ENCODE measurements at regions not wholly inside any gene's neighbourhood (a gene's known extent, or its start where the extent isn't known, plus 50 kb on each side); places are given as distances from the start of the nearest gene placed in this dataset.

GRCh38 chr15:66877477-66878271 is 175.6 kb downstream of the SMAD6 start:
- Histone ChIP-seq H3K9me3 (ENCODE audit: control insufficient read depth, low read length) (no peaks in the 10 kb centered on the region), H3K4me3 (ENCODE audit: low read length) (no peak overlapping the region), H3K4me1 (ENCODE audit: control insufficient read depth, insufficient read depth, low read length) (peaks cover 16% of the 10 kb centered on the region), H3K27me3 (ENCODE audit: control insufficient read depth, insufficient read depth) (no peaks in the 10 kb centered on the region), H3K27ac (ENCODE audit: low read length) (peak overlapping the region; percentile 80)
- 34% methylated on average over 9 of the region's 9 CpGs for WGBS
- ATAC-seq (peak; percentile 47 to 77), DNase-seq (peak; percentile 49 to 79 (median 77))
- intact Hi-C loops (cut with DNase I) = no loop called here

GRCh38 chr15:66878761-66879160 is 176.7 kb downstream of the SMAD6 start:
- intact Hi-C loops (cut with DNase I) = no loop called here
- Histone ChIP-seq H3K27me3 (ENCODE audit: control insufficient read depth, insufficient read depth) (no peaks in the 10 kb centered on the region), H3K4me1 (ENCODE audit: control insufficient read depth, insufficient read depth, low read length) (peaks cover 19% of the 10 kb centered on the region), H3K27ac (ENCODE audit: low read length) (no peak overlapping the region), H3K9me3 (ENCODE audit: control insufficient read depth, low read length) (no peaks in the 10 kb centered on the region), H3K4me3 (ENCODE audit: low read length) (no peak overlapping the region)
- ATAC-seq (no peak), DNase-seq (no peak)
- 78% methylated on average over 4 of the region's 4 CpGs for WGBS

GRCh38 chr15:66879531-66880368 is 177.7 kb downstream of the SMAD6 start:
- H3K4me3 ChIP-seq (ENCODE audit: low read length) = no peak overlapping the region
- H3K27me3 ChIP-seq (ENCODE audit: control insufficient read depth, insufficient read depth) = no peaks in the 10 kb centered on the region
- H3K9me3 ChIP-seq (ENCODE audit: control insufficient read depth, low read length) = no peaks in the 10 kb centered on the region
- no peak for ATAC-seq
- intact Hi-C loops (cut with DNase I) = no loop called here
- peaks cover 22% of the 10 kb centered on the region for H3K4me1 ChIP-seq (ENCODE audit: control insufficient read depth, insufficient read depth, low read length)
- WGBS = 80% methylated on average over 8 of the region's 8 CpGs
- H3K27ac ChIP-seq (ENCODE audit: low read length) = no peak overlapping the region
- DNase-seq = no peak

GRCh38 chr15:66880380-66881155 is 178.5 kb downstream of the SMAD6 start:
- H3K27me3 ChIP-seq (ENCODE audit: control insufficient read depth, insufficient read depth) = no peaks in the 10 kb centered on the region
- no peaks in the 10 kb centered on the region for H3K9me3 ChIP-seq (ENCODE audit: control insufficient read depth, low read length)
- intact Hi-C loops (cut with DNase I) = no loop called here
- no peak overlapping the region for H3K27ac ChIP-seq (ENCODE audit: low read length)
- peaks cover 22% of the 10 kb centered on the region for H3K4me1 ChIP-seq (ENCODE audit: control insufficient read depth, insufficient read depth, low read length)
- WGBS = 95% methylated on average over 11 of the region's 11 CpGs
- no peak overlapping the region for H3K4me3 ChIP-seq (ENCODE audit: low read length)
- DNase-seq = no peak
- no peak for ATAC-seq

- Histone ChIP-seq H3K4me3 (ENCODE audit: low read length) (no peak overlapping the region), H3K27me3 (ENCODE audit: control insufficient read depth, insufficient read depth) (no peaks in the 10 kb centered on the region), H3K4me1 (ENCODE audit: control insufficient read depth, insufficient read depth, low read length) (peaks cover 22% of the 10 kb centered on the region), H3K9me3 (ENCODE audit: control insufficient read depth, low read length) (no peaks in the 10 kb centered on the region), H3K27ac (ENCODE audit: low read length) (no peak overlapping the region)
- ATAC-seq = no peak
- intact Hi-C loops (cut with DNase I) = no loop called here
- no peak for DNase-seq
- WGBS = 96% methylated on average over 12 of the region's 12 CpGs
Observed at GRCh38 chr15:66881173-66881905, 179.3 kb downstream of the SMAD6 start.

GRCh38 chr15:66882251-66883020 is 180.4 kb downstream of the SMAD6 start:
- Histone ChIP-seq H3K27me3 (ENCODE audit: control insufficient read depth, insufficient read depth) (no peaks in the 10 kb centered on the region), H3K4me3 (ENCODE audit: low read length) (no peak overlapping the region), H3K4me1 (ENCODE audit: control insufficient read depth, insufficient read depth, low read length) (peaks cover 22% of the 10 kb centered on the region), H3K27ac (ENCODE audit: low read length) (peak overlapping the region; percentile 68), H3K9me3 (ENCODE audit: control insufficient read depth, low read length) (no peaks in the 10 kb centered on the region)
- ATAC-seq (peak; percentile 13 to 37), DNase-seq (peak in 2 of 3 donors; percentile 64 to 67)
- intact Hi-C loops (cut with DNase I) = no loop called here
- 80% methylated on average over 11 of the region's 11 CpGs for WGBS

GRCh38 chr15:66883284-66883911 is 181.4 kb downstream of the SMAD6 start:
- Histone ChIP-seq H3K4me3 (ENCODE audit: low read length) (no peak overlapping the region), H3K4me1 (ENCODE audit: control insufficient read depth, insufficient read depth, low read length) (peaks cover 15% of the 10 kb centered on the region), H3K9me3 (ENCODE audit: control insufficient read depth, low read length) (no peaks in the 10 kb centered on the region), H3K27ac (ENCODE audit: low read length) (peak overlapping the region; percentile 76), H3K27me3 (ENCODE audit: control insufficient read depth, insufficient read depth) (no peaks in the 10 kb centered on the region)
- peak; percentile 87 to 88 for ATAC-seq
- WGBS = 11% methylated on average over 10 of the region's 10 CpGs
- intact Hi-C loops (cut with DNase I) = no loop called here
- DNase-seq = peak; percentile 94 to 96 (median 95)

GRCh38 chr15:66884115-66884622 is 181.2 kb upstream of the SMAD3 start:
- WGBS = 66% methylated on average over 8 of the region's 8 CpGs

GRCh38 chr15:66884661-66885237 is 180.7 kb upstream of the SMAD3 start:
- peaks cover 15% of the 10 kb centered on the region for H3K4me1 ChIP-seq (ENCODE audit: control insufficient read depth, insufficient read depth, low read length)
- H3K27ac ChIP-seq (ENCODE audit: low read length) = no peak overlapping the region
- DNase-seq = no peak
- no peaks in the 10 kb centered on the region for H3K9me3 ChIP-seq (ENCODE audit: control insufficient read depth, low read length)
- 96% methylated on average over 8 of the region's 8 CpGs for WGBS
- no peak overlapping the region for H3K4me3 ChIP-seq (ENCODE audit: low read length)
- intact Hi-C loops (cut with DNase I) = no loop called here
- H3K27me3 ChIP-seq (ENCODE audit: control insufficient read depth, insufficient read depth) = no peaks in the 10 kb centered on the region
- no peak for ATAC-seq

More at GRCh38 chr15:66884115-66884622, 181.2 kb upstream of the SMAD3 start:
- no peaks in the 10 kb centered on the region for H3K9me3 ChIP-seq (ENCODE audit: control insufficient read depth, low read length)
- no peak overlapping the region for H3K4me3 ChIP-seq (ENCODE audit: low read length)
- H3K27ac ChIP-seq (ENCODE audit: low read length) = peak overlapping the region; percentile 76
- H3K27me3 ChIP-seq (ENCODE audit: control insufficient read depth, insufficient read depth) = no peaks in the 10 kb centered on the region
- peaks cover 15% of the 10 kb centered on the region for H3K4me1 ChIP-seq (ENCODE audit: control insufficient read depth, insufficient read depth, low read length)
- intact Hi-C loops (cut with DNase I) = no loop called here
- ATAC-seq = no peak
- DNase-seq = no peak
